ENCODE measurements at regions not wholly inside any gene's neighbourhood (a gene's known extent, or its start where the extent isn't known, plus 50 kb on each side); places are given as distances from the start of the nearest gene placed in this dataset.

- TF ChIP-seq CTCF (IDR thresholded peaks at IDR 0.05) (no peak), POLR2A (IDR thresholded peaks at IDR 0.05) (no peak), POLR2AphosphoS5 (IDR thresholded peaks at IDR 0.05) (no peak), EP300 (IDR thresholded peaks at IDR 0.05) (no peak)
These were observed 125.7 kb upstream of the NKX1-1 start for GRCh38 chr4:1531683-1532548.
